ENCODE measurements at regions not wholly inside any gene's neighbourhood (a gene's known extent, or its start where the extent isn't known, plus 50 kb on each side); places are given as distances from the start of the nearest gene placed in this dataset.

DNA sequence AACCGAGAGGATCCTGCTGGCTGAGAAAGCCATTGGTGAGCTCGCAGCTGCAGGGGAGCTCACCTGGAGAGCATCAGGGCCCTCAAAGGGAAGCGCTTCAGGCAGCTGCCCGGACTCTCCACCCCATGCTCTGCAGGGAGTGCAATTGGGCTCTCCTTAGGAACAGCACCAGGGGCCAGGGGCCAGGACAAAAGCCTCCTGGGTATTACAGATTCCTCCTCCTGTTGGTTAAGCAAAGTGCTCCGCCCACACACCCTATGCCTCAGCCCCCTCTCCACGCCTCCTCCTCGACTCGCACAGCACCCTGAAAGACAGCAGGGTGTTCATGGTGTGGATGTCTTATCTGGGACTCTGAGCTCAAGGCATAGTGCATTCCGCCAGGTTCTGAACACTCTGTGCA lies 139.9 kb downstream of the SHANK2 start:
- TF ChIP-seq EZH2phosphoT487 (IDR thresholded peaks at IDR 0.05; ENCODE audit: borderline replicate concordance, low read length): no peak
- TF ChIP-seq, protein P1, sequence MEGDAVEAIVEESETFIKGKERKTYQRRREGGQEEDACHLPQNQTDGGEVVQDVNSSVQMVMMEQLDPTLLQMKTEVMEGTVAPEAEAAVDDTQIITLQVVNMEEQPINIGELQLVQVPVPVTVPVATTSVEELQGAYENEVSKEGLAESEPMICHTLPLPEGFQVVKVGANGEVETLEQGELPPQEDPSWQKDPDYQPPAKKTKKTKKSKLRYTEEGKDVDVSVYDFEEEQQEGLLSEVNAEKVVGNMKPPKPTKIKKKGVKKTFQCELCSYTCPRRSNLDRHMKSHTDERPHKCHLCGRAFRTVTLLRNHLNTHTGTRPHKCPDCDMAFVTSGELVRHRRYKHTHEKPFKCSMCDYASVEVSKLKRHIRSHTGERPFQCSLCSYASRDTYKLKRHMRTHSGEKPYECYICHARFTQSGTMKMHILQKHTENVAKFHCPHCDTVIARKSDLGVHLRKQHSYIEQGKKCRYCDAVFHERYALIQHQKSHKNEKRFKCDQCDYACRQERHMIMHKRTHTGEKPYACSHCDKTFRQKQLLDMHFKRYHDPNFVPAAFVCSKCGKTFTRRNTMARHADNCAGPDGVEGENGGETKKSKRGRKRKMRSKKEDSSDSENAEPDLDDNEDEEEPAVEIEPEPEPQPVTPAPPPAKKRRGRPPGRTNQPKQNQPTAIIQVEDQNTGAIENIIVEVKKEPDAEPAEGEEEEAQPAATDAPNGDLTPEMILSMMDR (conservative IDR thresholded peaks at IDR 0.05; ENCODE audit: low read depth, low read length): no peak
- TF ChIP-seq EZH2 (IDR thresholded peaks at IDR 0.05; ENCODE audit: low read length, unreplicated experiment): no peak
